G401 (cell line): ENCODE measurements at regions not wholly inside any gene's neighbourhood (a gene's known extent, or its start where the extent isn't known, plus 50 kb on each side); places are given as distances from the start of the nearest gene placed in this dataset.
"Not testable (repeated sequence)": the region's sequence is repeated elsewhere in the genome, so short reads cannot be mapped to it uniquely, and the experiment has no call there.

Source experiments
- DNase-seq: peaks from one replicate; pipeline ENCODE4 v3.0.0-alpha.2; 2015; ENCODE audit warnings: low spot score
- in situ Hi-C: cut with HindIII; loops from 2 replicates; pipeline ENCODE4 v1.10.0; 2016; ENCODE audit warnings: low sequenced_read_pairs, mixed read lengths

DNA sequence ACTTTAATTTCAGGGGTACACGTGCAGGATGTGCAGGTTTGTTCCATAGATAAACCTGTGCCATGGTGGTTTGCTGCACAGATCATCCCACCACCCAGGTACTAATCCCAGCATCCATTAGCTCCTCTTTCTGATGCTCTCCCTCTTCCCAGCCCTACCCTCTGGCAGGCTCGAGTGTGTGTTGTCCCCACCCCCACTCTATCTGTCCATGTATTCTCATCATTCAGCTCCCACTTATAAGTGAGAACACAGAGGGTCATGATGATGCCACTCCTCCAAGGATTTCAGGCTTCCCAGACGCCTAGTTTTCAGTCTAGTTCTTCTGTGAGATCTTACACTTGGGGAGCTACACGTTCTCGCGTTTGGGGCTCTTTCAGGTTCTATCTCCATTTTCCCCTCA is 93.4 kb upstream of the NBPF11 start:
- DNase-seq, in situ Hi-C loops: not testable (repeated sequence)

DNA sequence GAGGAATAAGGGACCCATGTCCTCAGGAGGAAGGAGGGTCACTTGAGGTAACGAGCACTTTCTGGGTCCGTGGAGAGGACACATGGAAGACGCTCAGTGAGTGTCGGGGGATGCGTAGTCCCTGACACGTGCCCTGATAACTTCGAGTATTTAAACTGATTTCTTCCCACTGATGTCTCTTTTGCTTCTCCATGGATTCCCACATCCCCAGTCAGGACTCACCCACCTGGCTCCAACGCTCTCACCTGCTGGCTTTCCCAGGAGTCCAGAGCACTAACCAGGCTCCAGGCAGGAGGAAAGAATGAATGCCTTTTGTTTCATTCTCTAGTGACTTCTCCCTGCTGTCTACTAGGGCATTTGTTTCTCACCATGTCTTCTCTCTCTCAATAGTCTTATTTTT is 81.2 kb upstream of the NBPF11 start:
- in situ Hi-C loops, DNase-seq: not testable (repeated sequence)

DNA sequence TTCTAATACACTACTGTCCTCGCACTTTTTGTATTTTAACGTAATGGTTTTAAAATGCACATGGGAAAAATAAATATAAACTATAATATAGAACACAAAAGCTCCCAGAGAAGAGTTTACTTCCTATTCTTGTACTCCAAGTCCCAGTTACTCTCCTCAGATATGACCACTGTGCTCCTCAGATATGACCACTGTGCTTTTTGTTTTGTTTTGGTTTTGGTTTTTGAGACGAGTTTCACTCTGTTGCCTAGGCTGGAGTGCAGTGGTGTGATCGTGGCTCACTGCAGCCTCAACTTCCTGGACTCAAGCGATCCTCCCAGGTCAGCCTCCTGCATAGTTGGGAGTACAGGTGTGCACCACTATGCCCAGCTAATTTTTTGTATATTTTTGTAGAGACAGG is 76.8 kb upstream of the NBPF11 start:
- DNase-seq, in situ Hi-C loops: not testable (repeated sequence)

DNA sequence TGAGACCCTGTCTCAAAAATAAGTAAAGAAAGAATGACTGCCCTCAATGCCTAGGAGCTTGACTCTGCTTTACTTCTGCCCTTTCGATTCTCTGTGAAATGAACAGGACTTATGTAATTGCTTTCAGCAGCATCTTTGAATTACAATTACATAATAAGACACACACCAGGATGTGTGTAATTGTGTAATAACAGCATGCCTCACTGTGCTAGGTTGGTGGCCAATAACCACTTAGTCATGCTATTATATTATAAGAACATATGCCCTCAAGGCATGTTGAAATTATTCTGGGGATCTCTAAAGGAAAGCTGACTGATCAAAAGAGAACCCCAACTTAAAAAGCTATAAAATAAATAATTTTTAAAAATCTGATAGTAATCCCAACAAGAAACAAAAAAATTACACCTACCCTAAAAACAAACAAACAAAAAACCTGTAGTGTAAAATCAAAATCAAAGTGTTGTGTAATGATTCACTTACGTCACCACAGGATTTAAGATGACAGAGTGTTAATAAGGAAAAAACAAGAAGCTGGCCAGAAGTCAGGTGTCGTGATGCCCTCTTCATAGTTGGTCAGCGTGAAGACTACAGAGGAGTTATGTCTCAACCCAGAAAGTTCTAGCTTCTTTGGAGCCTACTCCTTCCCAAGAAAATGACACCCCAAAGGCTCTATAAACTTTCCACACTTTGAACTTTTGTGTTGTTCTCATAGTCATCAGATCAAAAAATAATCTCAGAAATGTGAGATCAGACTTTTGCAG is 70.5 kb upstream of the NBPF11 start:
- DNase-seq, in situ Hi-C loops: not testable (repeated sequence)

DNA sequence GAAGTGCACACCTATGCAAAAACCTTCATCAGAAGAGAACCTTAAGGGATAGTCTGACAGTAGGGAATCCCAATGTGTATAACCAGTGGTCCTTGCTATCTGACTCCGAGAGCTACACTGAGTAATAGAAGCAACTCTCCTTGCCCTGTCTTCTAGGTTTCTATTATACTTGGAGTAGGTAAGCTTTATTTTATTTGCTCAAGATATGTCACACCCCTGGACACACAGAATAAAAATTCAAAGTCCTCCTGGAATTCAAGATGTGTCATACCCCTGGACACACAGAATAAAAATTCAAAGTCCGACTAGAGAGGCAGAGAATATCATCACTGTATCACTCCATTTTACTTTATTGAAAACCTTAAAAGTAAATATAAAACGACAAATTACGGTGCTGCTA is 69.5 kb upstream of the NBPF11 start:
- DNase-seq, in situ Hi-C loops: not testable (repeated sequence)

DNA sequence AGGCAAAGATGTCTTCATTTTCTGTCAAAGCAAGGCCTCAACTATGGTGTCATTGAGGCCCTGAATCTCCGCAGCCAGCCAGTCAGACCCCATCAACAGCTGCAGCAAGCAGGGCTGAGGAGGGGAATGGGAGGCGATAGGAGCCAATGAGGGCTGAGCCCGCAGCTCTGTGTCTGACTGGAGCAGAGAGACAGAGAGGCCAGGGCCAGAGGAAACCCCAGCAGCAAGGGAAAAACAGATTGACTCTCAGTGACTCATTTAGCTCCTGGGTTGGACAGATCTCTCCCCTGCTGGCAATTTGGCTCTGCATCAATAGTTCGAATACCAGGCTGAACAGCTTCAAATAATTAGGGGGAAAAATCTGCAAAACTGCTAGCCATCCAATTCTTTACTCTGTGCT is 67.1 kb upstream of the NBPF11 start:
- in situ Hi-C loops, DNase-seq: not testable (repeated sequence)

DNA sequence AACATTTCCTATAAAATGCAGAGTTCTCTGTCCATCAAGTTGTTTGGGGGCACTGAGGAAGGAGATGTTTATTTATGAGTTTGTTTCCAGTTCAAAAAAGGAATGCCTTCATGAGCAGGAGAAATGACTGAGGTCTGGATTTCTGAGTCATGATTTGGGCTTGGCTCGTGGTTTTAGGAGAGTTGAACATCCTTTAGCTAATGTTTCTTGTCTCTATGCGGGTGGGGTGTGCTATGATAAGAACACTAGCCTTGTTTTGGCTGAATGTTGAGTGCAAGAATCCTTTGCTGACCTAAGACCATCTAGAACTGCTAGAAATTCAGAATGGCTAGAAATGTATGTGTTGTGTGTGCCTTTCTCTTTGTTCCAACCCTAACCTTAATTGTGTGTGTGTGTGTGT is 59.1 kb upstream of the NBPF11 start:
- in situ Hi-C loops, DNase-seq: not testable (repeated sequence)

DNA sequence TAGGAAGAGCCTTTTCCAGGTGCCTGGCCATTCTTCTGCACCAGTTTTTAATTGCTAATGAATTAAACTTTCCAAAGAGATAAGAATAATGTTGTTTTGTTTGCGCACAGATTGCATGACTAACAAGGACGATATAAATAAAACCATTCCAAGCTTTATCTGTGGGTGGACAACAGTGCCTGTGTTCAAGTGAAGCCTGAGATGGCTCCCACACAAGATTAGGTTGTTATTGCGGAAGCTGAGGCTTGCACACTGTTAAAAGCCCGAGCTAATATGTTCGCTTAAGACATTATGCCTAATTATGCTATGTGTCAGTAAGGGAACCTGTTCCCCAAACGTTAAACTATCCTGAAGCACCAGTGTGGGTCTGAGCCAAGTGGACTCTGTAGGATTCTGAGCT is 58.5 kb upstream of the NBPF11 start:
- DNase-seq, in situ Hi-C loops: not testable (repeated sequence)

DNA sequence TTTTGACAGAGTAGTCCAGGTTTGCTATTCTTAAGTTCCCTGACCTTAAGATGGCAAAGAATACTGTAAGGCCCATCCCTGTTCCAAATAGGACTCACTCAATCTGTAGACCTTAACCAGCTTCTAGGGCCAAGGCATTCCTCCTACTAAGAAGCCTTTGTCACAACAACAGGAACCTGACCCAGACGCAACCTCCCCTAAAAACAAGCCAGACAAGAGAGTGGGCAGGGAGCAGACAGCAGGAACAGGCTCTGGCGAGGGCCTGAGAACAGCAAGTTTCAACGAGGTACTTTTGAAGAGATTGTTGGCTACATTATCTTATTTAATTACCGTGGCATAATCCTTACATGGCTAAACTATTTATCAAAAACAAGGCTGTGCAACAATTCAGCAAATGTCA is 58.1 kb upstream of the NBPF11 start:
- in situ Hi-C loops, DNase-seq: not testable (repeated sequence)

DNA sequence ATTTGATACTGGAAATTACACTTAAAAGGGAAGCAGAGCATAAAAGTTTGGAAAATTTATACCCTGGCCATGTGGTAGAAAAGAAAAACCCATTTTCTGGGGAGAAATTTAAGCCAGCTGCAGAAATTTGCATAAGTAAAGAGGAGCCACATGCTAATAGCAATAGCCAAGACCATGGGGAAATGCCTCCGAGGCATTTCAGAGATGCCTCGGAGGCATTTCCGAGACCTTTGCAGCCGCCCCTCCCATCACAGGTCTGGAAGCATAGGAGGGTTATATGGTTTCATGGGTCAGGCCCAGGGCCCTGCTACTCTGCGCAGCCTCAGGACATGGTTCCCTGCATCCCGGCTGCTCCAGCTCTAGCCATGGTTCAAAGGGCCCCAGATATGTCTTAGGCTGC is 49.9 kb upstream of the NBPF11 start:
- DNase-seq, in situ Hi-C loops: not testable (repeated sequence)
